K562 (cell line): ENCODE measurements at regions not wholly inside any gene's neighbourhood (a gene's known extent, or its start where the extent isn't known, plus 50 kb on each side); places are given as distances from the start of the nearest gene placed in this dataset.

Source experiments
- ATAC-seq: fragments of 200-7000 bp; cut with Tn5 transposase; 3 replicates; pipeline ENCODE4 v1.9.1; 2020; ENCODE audit warnings: moderate library complexity
- BruUV-seq: library from RNA; stranded (reverse); fragments of 400-500 nt; replicated peaks from 2 replicates; lab custom pipeline; 2021; lab: Mats Ljungman, UMichigan
- CTCF ChIA-PET: fragments of 300-600 bp; formaldehyde crosslinking; extraction: SDS; loops from one replicate; lab custom pipeline; 2021; ENCODE audit warnings: low intra/inter-chr PET ratio; lab: Yijun Ruan, JAX
- POLR2A ChIA-PET: fragments of 300-600, 350-650 bp; sonication (Branson Sonifier 250); formaldehyde crosslinking; extraction: SDS; loops from one replicate; lab custom pipeline; 2021; ENCODE audit warnings: antibody characterized with exemption, inconsistent platforms; lab: Yijun Ruan, JAX
- DNase-seq, 4 experiments: peaks; one replicate each; pipeline versions ENCODE4 v3.0.0 to v3.0.0-alpha.2; 2011 to 2018; ENCODE audit warnings: low spot score in 3 of 4, mixed read lengths in 3 of 4; ENCODE audit errors: extremely low read depth in 1 of 4
- FAIRE-seq: peaks from 2 replicates; lab custom pipeline; 2011; peaks lifted over from hg19 to GRCh38; lab: Jason Lieb, UNC
- H2AFZ ChIP-seq: 2 replicates; pipeline ENCODE4 v1.6.0; 2011; ENCODE audit warnings: low read depth, low read length, control low read depth, inconsistent platforms
- H3K27ac ChIP-seq: fragments of 200-600 bp; 3 replicates; pipeline ENCODE4 v1.8.0; 2011; ENCODE audit warnings: low read depth, mild to moderate bottlenecking, control low read depth, inconsistent platforms, low read length, moderate library complexity, mixed read lengths; ENCODE audit errors: extremely low read depth
- H3K27me3 ChIP-seq, 2 experiments: fragments of 300-600 bp in 1 of 2; 2 replicates in 1 of 2; 3 replicates in 1 of 2; pipeline versions ENCODE4 v1.6.0 to v1.8.0; 2011; ENCODE audit warnings: inconsistent platforms in 2 of 2, low read length in 2 of 2, mild to moderate bottlenecking in 1 of 2, mixed read lengths in 1 of 2, moderate library complexity in 1 of 2; ENCODE audit not compliant: control insufficient read depth in 2 of 2, insufficient read depth in 2 of 2
- H3K36me3 ChIP-seq: fragments of 300-600 bp; 3 replicates; pipeline ENCODE4 v1.8.0; 2011; ENCODE audit warnings: mild to moderate bottlenecking, low read length, inconsistent platforms; ENCODE audit not compliant: control insufficient read depth, insufficient read depth
- H3K4me1 ChIP-seq, 2 experiments: fragments of 200-600 bp in 1 of 2; replicated peaks in 1 of 2; 2 replicates in 1 of 2; 3 replicates in 1 of 2; pipeline versions ENCODE4 v1.5.1 to v1.8.0; 2011; ENCODE audit warnings: inconsistent platforms in 2 of 2, low read length in 2 of 2, mild to moderate bottlenecking in 1 of 2, mixed read lengths in 1 of 2, moderate library complexity in 1 of 2; ENCODE audit not compliant: control insufficient read depth in 2 of 2, insufficient read depth in 2 of 2
- H3K4me2 ChIP-seq: 2 replicates; pipeline ENCODE4 v1.6.1; 2011; ENCODE audit warnings: low read length, control low read depth, inconsistent platforms, mixed read lengths; ENCODE audit not compliant: insufficient read depth
- H3K4me3 ChIP-seq: fragments of 200-600 bp; sonication (generic), shearing (Covaris generic); 2 replicates; pipeline ENCODE4 v1.5.1; 2016; ENCODE audit warnings: control low read depth, inconsistent platforms
- H3K79me2 ChIP-seq: fragments of 200-600 bp; 3 replicates; pipeline ENCODE4 v1.8.0; 2011; ENCODE audit warnings: low read length, inconsistent platforms; ENCODE audit not compliant: control insufficient read depth, insufficient read depth
- H3K9ac ChIP-seq, 2 experiments: 2 replicates each; pipeline versions ENCODE4 v1.6.0 to v1.6.1; 2011; ENCODE audit warnings: low read depth in 2 of 2, low read length in 2 of 2, control low read depth in 1 of 2, inconsistent platforms in 1 of 2, mild to moderate bottlenecking in 1 of 2, mixed read lengths in 1 of 2; ENCODE audit not compliant: insufficient read depth in 1 of 2
- H3K9me1 ChIP-seq: one replicate; pipeline ENCODE4 v1.6.0; 2011; ENCODE audit warnings: inconsistent platforms, mild to moderate bottlenecking, low read length, moderate library complexity; ENCODE audit not compliant: control insufficient read depth, insufficient read depth
- H3K9me3 ChIP-seq: replicated peaks from 2 replicates; pipeline ENCODE4 v1.5.1; 2011; ENCODE audit warnings: low read depth, low read length, inconsistent platforms; ENCODE audit not compliant: control insufficient read depth, insufficient read depth
- H4K20me1 ChIP-seq: replicated peaks from 2 replicates; pipeline ENCODE4 v1.6.1; 2011; ENCODE audit warnings: low read length, inconsistent platforms, mixed read lengths; ENCODE audit not compliant: control insufficient read depth, insufficient read depth
- CBFB ChIP-seq: sonication (generic); formaldehyde crosslinking; IDR thresholded peaks from 2 replicates; pipeline ENCODE4 v1.4.0; 2020; ENCODE audit warnings: mild to moderate bottlenecking, missing genetic modification reagents
- ETV5 ChIP-seq: sonication (generic); formaldehyde crosslinking; IDR thresholded peaks from 2 replicates; pipeline ENCODE4 v1.4.0; 2020; ENCODE audit warnings: low read depth, mild to moderate bottlenecking, missing genetic modification reagents
- KHSRP ChIP-seq: fragments of 450-650 bp; IDR thresholded peaks from 2 replicates; pipeline ENCODE4 v1.6.1; 2017
- MNT ChIP-seq, 2 experiments: fragments of 450-650 bp; conservative IDR thresholded peaks; 2 replicates each; pipeline ENCODE4 v1.6.1; 2017; ENCODE audit warnings: mild to moderate bottlenecking in 2 of 2, moderate library complexity in 2 of 2
- NCOA4 ChIP-seq: fragments of 450-650 bp; IDR thresholded peaks from 2 replicates; pipeline ENCODE4 v1.6.1; 2018; ENCODE audit warnings: mild to moderate bottlenecking; ENCODE audit not compliant: partially characterized antibody
- NFATC3 ChIP-seq: fragments of 450-650 bp; IDR thresholded peaks from 2 replicates; pipeline ENCODE4 v1.6.1; 2017; ENCODE audit warnings: mild to moderate bottlenecking
- POLR2H ChIP-seq: IDR thresholded peaks from 2 replicates; pipeline ENCODE4 v1.6.1; 2016; ENCODE audit warnings: missing genetic modification characterization, low read depth, mild to moderate bottlenecking, control low read depth, missing compliant biosample characterization, moderate library complexity
- SRSF3 ChIP-seq: fragments of 200-400 bp; formaldehyde crosslinking; IDR thresholded peaks from 2 replicates; pipeline ENCODE4 v1.6.1; 2016; ENCODE audit warnings: mild to moderate bottlenecking, low read length, moderate library complexity; ENCODE audit not compliant: insufficient read depth
- TEAD2 ChIP-seq: fragments of 450-650 bp; IDR thresholded peaks from 2 replicates; pipeline ENCODE4 v1.6.1; 2016; ENCODE audit warnings: missing genetic modification characterization, control low read depth, missing compliant biosample characterization
- WHSC1 ChIP-seq: IDR thresholded peaks from one replicate; pipeline ENCODE4 v1.6.1; 2012; ENCODE audit warnings: low read length, control low read depth, inconsistent platforms
- ZNF280B ChIP-seq: fragments of 250-450 bp; sonication (Bioruptor Pico); IDR thresholded peaks from 2 replicates; pipeline ENCODE4 v1.5.1; 2021; ENCODE audit warnings: mild to moderate bottlenecking
- ZNF431 ChIP-seq: sonication (generic); formaldehyde crosslinking; IDR thresholded peaks from 2 replicates; pipeline ENCODE4 v1.8.0; 2022; ENCODE audit warnings: mild to moderate bottlenecking, missing genetic modification reagents
- WGBS: fragments of 100-300 bp; shearing (Covaris generic); methylation state at CpG from one replicate; pipeline ENCODE4 v1.1.6; 2016; ENCODE audit warnings: low coverage, mixed read lengths; ENCODE audit not compliant: insufficient coverage; ENCODE audit errors: missing lambda C conversion rate; 5-methylcytosine and 5-hydroxymethylcytosine counted together
- in situ Hi-C: fragments of 300-500 bp; cut with MboI; formaldehyde crosslinking; loops from 4 replicates; pipeline ENCODE4 v1.15.0; 2018; ENCODE audit warnings: inconsistent platforms, mixed read lengths
- intact Hi-C: fragments of 100-400 bp; cut with micrococcal nuclease; formaldehyde crosslinking; loops from 2 replicates; pipeline ENCODE4 v1.14.2; 2022

GRCh38 chr21:35819134-35819533 lies 241.2 kb downstream of the SETD4 start:
- TF ChIP-seq ZNF431 (CRISPR knock-in tag) (no peak), MNT (conservative IDR thresholded peaks at IDR 0.05) (no peak), CBFB (CRISPR knock-in tag) (no peak), TEAD2 (tag) (no peak), NFATC3 (no peak), NCOA4 (no peak), POLR2H (tag) (no peak), WHSC1 (no peak), ETV5 (no peak), ZNF280B (CRISPR knock-in tag) (no peak), SRSF3 (no peak), KHSRP (no peak)
- Histone ChIP-seq H3K79me2 (no peaks in the 10 kb centered on the region), H3K4me1 (no peaks in the 10 kb centered on the region), H3K9ac (no peak overlapping the region), H3K4me3 (no peak overlapping the region), H3K36me3 (no peaks in the 10 kb centered on the region), H4K20me1 (no peaks in the 10 kb centered on the region), H2AFZ (no peak overlapping the region), H3K27me3 (peaks cover 7 to 13% of the 10 kb centered on the region in 2 experiments; a peak in 4 of 5 replicates), H3K27ac (no peak overlapping the region), H3K9me1 (no peaks in the 10 kb centered on the region), H3K4me2 (no peak overlapping the region), H3K9me3 (no peaks in the 10 kb centered on the region)
- no peak for DNase-seq
- no peak for ATAC-seq
- ChIA-PET CTCF (no interaction called here), POLR2A (no interaction called here)
- in situ Hi-C loops (no loop called here), intact Hi-C loops (no loop called here)
- WGBS: 0% methylated on average over 8 of the region's 12 CpGs
- FAIRE-seq: no peak
- BruUV-seq: no TSS peak
